GM13976 (cell line): ENCODE measurements at regions not wholly inside any gene's neighbourhood (a gene's known extent, or its start where the extent isn't known, plus 50 kb on each side); places are given as distances from the start of the nearest gene placed in this dataset.

Experiments used
- DNase-seq: peaks from one replicate; pipeline ENCODE4 v3.0.0; 2012; ENCODE audit warnings: low spot score
- in situ Hi-C: fragments of 300-500 bp; cut with MboI; formaldehyde crosslinking; loops from one replicate; pipeline ENCODE4 v1.12.0; 2022; ENCODE audit warnings: low sequenced_read_pairs, mixed read lengths, inconsistent platforms; ENCODE audit not compliant: unreplicated experiment
- TF ChIP-seq, protein P1 (sequence below): IDR thresholded peaks from 2 replicates; pipeline ENCODE4 v1.5.1; 2012; ENCODE audit warnings: borderline replicate concordance, mild to moderate bottlenecking; ENCODE audit not compliant: insufficient read depth; ENCODE audit errors: extremely low read depth, missing control alignments, control extremely low read depth

- in situ Hi-C loops = no loop called here
- TF ChIP-seq, protein P1, sequence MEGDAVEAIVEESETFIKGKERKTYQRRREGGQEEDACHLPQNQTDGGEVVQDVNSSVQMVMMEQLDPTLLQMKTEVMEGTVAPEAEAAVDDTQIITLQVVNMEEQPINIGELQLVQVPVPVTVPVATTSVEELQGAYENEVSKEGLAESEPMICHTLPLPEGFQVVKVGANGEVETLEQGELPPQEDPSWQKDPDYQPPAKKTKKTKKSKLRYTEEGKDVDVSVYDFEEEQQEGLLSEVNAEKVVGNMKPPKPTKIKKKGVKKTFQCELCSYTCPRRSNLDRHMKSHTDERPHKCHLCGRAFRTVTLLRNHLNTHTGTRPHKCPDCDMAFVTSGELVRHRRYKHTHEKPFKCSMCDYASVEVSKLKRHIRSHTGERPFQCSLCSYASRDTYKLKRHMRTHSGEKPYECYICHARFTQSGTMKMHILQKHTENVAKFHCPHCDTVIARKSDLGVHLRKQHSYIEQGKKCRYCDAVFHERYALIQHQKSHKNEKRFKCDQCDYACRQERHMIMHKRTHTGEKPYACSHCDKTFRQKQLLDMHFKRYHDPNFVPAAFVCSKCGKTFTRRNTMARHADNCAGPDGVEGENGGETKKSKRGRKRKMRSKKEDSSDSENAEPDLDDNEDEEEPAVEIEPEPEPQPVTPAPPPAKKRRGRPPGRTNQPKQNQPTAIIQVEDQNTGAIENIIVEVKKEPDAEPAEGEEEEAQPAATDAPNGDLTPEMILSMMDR = no peak
- no peak for DNase-seq
These were observed 323.4 kb upstream of the PSMD7 start for GRCh38 chr16:73973174-73973573.

GRCh38 chr16:73966851-73967250 lies 329.8 kb upstream of the PSMD7 start:
- in situ Hi-C loops = no loop called here
- DNase-seq = no peak

GRCh38 chr16:73965591-73965990 lies 331.0 kb upstream of the PSMD7 start:
- in situ Hi-C loops = no loop called here
- no peak for DNase-seq
- TF ChIP-seq, protein P1 = no peak

More at GRCh38 chr16:73966851-73967250, 329.8 kb upstream of the PSMD7 start:
- TF ChIP-seq, protein P1 = no peak

DNA sequence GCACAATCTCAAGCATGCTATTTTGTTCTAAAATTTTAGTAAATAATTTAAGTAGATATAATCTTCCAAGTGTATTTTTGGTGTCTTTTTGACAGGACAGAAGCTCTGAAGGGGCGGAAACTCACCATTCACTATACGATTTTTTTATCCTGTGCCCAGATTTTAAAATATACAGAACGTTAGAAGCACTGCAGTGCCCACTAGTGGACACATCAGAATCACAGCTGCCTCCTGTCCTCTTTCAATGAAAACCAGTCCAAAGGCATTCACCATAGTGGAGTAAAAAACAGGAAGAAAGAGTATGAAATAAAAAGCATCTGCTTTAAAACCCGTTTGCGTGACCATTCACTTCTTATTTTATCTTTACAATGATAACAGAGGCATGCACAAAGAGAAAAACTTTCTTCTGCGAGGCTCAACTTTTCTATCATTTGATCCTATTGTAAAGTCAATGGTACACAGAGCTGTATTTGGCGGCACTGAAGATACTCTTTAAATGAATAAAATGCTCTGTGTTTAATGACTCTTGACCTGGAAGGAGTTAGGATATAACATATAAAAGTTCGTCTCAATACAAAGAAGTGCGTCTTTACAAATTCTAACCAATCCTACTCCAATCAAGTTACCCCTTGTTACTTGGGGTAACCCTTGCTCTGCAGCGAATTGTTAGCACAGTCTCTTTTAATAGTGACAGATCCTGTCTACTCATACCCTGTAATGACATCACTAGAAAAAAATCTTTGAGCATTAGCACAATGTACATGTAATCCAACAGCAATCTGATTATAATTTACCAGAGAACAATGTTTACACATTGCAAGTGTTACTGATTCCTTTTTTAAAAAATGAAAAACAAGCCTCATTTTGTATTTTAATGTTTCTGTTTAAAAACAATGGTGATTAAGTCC lies 339.8 kb upstream of the PSMD7 start:
- DNase-seq = peak; percentile 51

GRCh38 chr16:73955702-73956101 lies 340.9 kb upstream of the PSMD7 start:
- in situ Hi-C loops = no loop called here
- TF ChIP-seq, protein P1 = no peak
- DNase-seq = no peak

More for the DNA sequence above, 339.8 kb upstream of the PSMD7 start:
- TF ChIP-seq, protein P1 = peak; percentile 82
- in situ Hi-C loops = no loop called here

DNA sequence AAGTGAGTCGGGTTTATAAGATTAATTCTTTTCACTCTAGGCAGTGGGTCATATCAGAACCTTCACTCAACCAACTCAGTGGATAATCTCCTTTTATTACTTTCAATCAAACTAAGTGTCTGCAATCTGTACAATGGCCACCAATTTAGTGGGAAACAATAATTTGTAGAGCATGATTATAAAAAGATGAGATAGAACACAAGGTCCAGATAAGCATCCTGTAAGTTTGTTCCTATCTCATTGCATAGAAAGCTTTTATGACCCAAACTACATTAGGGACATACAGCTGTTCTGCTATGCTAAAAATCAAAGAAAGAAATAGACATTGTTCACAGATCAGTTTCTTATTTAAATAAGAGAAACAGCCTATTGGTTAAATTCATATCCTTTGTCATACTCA lies 341.4 kb upstream of the PSMD7 start:
- no peak for DNase-seq
- in situ Hi-C loops = no loop called here
- TF ChIP-seq, protein P1 = no peak
